HK-2 (cell line): ENCODE measurements at regions not wholly inside any gene's neighbourhood (a gene's known extent, or its start where the extent isn't known, plus 50 kb on each side); places are given as distances from the start of the nearest gene placed in this dataset.
"Not testable (repeated sequence)": the region's sequence is repeated elsewhere in the genome, so short reads cannot be mapped to it uniquely, and the experiment has no call there.

Experiments used
- DNase-seq: peaks from one replicate; pipeline ENCODE4 v3.0.0-alpha.2; 2018; ENCODE audit not compliant: unreplicated experiment

- DNase-seq = no peak
Measured at GRCh38 chr3:22318325-22318724, 567.3 kb upstream of the ZNF385D start.

GRCh38 chr3:22319446-22319845 lies 568.4 kb upstream of the ZNF385D start:
- no peak for DNase-seq

- DNase-seq = no peak
Measured at GRCh38 chr3:22322861-22323260, 571.9 kb upstream of the ZNF385D start.

GRCh38 chr3:22326305-22326704 lies 575.3 kb upstream of the ZNF385D start:
- DNase-seq = no peak

GRCh38 chr3:22334996-22335395 lies 584.0 kb upstream of the ZNF385D start:
- DNase-seq = no peak

- DNase-seq = no peak
Measured at GRCh38 chr3:22349215-22349851, 598.3 kb upstream of the ZNF385D start.

- no peak for DNase-seq
Measured at GRCh38 chr3:22351806-22352205, 600.8 kb upstream of the ZNF385D start.

- no peak for DNase-seq
Measured at GRCh38 chr3:22353126-22353525, 602.1 kb upstream of the ZNF385D start.

- DNase-seq = no peak
Measured at GRCh38 chr3:22358334-22358733, 607.3 kb upstream of the ZNF385D start.

- DNase-seq = no peak
Measured at GRCh38 chr3:22360164-22360563, 609.2 kb upstream of the ZNF385D start.

- no peak for DNase-seq
Measured at GRCh38 chr3:22360970-22361369, 610.0 kb upstream of the ZNF385D start.

- DNase-seq = no peak
Measured at GRCh38 chr3:22361521-22361920, 610.5 kb upstream of the ZNF385D start.

GRCh38 chr3:22364851-22365250 lies 613.8 kb upstream of the ZNF385D start:
- no peak for DNase-seq

- DNase-seq = no peak
Measured at GRCh38 chr3:22366781-22367180, 615.8 kb upstream of the ZNF385D start.

GRCh38 chr3:22371036-22371435 lies 620.0 kb upstream of the ZNF385D start:
- no peak for DNase-seq

GRCh38 chr3:22371607-22372291 lies 620.7 kb upstream of the ZNF385D start:
- DNase-seq = no peak

- no peak for DNase-seq
Measured at GRCh38 chr3:22372292-22373062, 621.5 kb upstream of the ZNF385D start.

- no peak for DNase-seq
Measured at GRCh38 chr3:22373182-22373581, 622.2 kb upstream of the ZNF385D start.

GRCh38 chr3:22373827-22374226 lies 622.8 kb upstream of the ZNF385D start:
- no peak for DNase-seq

- DNase-seq = no peak
Measured at GRCh38 chr3:22377421-22377820, 626.4 kb upstream of the ZNF385D start.

GRCh38 chr3:22378869-22379268 lies 627.9 kb upstream of the ZNF385D start:
- DNase-seq = no peak

GRCh38 chr3:22380253-22380652 lies 629.2 kb upstream of the ZNF385D start:
- DNase-seq = no peak

GRCh38 chr3:22381564-22381963 lies 630.6 kb upstream of the ZNF385D start:
- not testable (repeated sequence) for DNase-seq
